ENCODE measurements at regions not wholly inside any gene's neighbourhood (a gene's known extent, or its start where the extent isn't known, plus 50 kb on each side); places are given as distances from the start of the nearest gene placed in this dataset.

GRCh38 chr3:5698851-5699250 lies 511.3 kb downstream of the EDEM1 start:
- no peak for ATAC-seq

DNA sequence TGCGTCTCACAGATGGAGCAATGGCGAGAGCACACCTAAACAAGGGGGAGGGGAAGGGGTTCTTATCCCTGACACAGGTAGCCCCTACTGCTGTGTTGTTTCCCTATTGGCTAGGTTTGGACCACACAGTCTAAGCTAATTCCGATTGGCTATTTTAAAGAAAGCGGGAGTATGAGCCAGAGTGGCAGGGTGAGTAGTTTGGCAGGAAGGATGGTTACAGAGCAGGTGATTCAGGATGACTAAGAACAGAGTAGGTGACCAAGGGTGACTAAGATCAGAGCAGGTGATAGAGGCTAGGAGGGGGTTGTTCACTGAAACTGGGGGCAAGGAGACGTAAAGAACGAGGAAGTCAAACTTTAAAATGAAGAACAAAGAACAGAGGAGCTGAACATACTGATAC lies 511.8 kb downstream of the EDEM1 start:
- no peak for ATAC-seq
- TF ChIP-seq, protein P1, sequence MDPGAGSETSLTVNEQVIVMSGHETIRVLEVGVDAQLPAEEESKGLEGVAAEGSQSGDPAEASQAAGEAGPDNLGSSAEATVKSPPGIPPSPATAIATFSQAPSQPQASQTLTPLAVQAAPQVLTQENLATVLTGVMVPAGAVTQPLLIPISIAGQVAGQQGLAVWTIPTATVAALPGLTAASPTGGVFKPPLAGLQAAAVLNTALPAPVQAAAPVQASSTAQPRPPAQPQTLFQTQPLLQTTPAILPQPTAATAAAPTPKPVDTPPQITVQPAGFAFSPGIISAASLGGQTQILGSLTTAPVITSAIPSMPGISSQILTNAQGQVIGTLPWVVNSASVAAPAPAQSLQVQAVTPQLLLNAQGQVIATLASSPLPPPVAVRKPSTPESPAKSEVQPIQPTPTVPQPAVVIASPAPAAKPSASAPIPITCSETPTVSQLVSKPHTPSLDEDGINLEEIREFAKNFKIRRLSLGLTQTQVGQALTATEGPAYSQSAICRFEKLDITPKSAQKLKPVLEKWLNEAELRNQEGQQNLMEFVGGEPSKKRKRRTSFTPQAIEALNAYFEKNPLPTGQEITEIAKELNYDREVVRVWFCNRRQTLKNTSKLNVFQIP (CRISPR knock-in tag; IDR thresholded peaks at IDR 0.05; ENCODE audit: borderline replicate concordance, low read depth), result no peak
- no peak for TF ChIP-seq RARB (CRISPR knock-in tag; IDR thresholded peaks at IDR 0.05)
- no peak for TF ChIP-seq ZNF70 (CRISPR knock-in tag; IDR thresholded peaks at IDR 0.05)
- no peak for TF ChIP-seq ZFP30 (CRISPR knock-in tag; IDR thresholded peaks at IDR 0.05)
- no peak for TF ChIP-seq ARNTL (CRISPR knock-in tag; IDR thresholded peaks at IDR 0.05; ENCODE audit: borderline replicate concordance, low read depth)
- no peak for TF ChIP-seq TSHZ2 (CRISPR knock-in tag; IDR thresholded peaks at IDR 0.05)
- TF ChIP-seq, protein P2, sequence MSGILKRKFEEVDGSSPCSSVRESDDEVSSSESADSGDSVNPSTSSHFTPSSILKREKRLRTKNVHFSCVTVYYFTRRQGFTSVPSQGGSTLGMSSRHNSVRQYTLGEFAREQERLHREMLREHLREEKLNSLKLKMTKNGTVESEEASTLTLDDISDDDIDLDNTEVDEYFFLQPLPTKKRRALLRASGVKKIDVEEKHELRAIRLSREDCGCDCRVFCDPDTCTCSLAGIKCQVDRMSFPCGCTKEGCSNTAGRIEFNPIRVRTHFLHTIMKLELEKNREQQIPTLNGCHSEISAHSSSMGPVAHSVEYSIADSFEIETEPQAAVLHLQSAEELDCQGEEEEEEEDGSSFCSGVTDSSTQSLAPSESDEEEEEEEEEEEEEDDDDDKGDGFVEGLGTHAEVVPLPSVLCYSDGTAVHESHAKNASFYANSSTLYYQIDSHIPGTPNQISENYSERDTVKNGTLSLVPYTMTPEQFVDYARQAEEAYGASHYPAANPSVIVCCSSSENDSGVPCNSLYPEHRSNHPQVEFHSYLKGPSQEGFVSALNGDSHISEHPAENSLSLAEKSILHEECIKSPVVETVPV (CRISPR knock-in tag; IDR thresholded peaks at IDR 0.05), result no peak
- no peak for TF ChIP-seq SNAI2 (CRISPR knock-in tag; IDR thresholded peaks at IDR 0.05)
- TF ChIP-seq TCF4 (CRISPR knock-in tag; IDR thresholded peaks at IDR 0.05; ENCODE audit: borderline replicate concordance), result no peak
- no peak for TF ChIP-seq OSR1 (CRISPR knock-in tag; IDR thresholded peaks at IDR 0.05)
- no peak for TF ChIP-seq ESRRG (CRISPR knock-in tag; IDR thresholded peaks at IDR 0.05)
- TF ChIP-seq TOX (CRISPR knock-in tag; IDR thresholded peaks at IDR 0.05; ENCODE audit: borderline replicate concordance), result no peak

More at GRCh38 chr3:5698851-5699250, 511.3 kb downstream of the EDEM1 start:
- TF ChIP-seq, protein P3, sequence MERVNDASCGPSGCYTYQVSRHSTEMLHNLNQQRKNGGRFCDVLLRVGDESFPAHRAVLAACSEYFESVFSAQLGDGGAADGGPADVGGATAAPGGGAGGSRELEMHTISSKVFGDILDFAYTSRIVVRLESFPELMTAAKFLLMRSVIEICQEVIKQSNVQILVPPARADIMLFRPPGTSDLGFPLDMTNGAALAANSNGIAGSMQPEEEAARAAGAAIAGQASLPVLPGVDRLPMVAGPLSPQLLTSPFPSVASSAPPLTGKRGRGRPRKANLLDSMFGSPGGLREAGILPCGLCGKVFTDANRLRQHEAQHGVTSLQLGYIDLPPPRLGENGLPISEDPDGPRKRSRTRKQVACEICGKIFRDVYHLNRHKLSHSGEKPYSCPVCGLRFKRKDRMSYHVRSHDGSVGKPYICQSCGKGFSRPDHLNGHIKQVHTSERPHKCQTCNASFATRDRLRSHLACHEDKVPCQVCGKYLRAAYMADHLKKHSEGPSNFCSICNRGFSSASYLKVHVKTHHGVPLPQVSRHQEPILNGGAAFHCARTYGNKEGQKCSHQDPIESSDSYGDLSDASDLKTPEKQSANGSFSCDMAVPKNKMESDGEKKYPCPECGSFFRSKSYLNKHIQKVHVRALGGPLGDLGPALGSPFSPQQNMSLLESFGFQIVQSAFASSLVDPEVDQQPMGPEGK (CRISPR knock-in tag; IDR thresholded peaks at IDR 0.05; ENCODE audit: borderline replicate concordance), result no peak
- TF ChIP-seq, protein P4, sequence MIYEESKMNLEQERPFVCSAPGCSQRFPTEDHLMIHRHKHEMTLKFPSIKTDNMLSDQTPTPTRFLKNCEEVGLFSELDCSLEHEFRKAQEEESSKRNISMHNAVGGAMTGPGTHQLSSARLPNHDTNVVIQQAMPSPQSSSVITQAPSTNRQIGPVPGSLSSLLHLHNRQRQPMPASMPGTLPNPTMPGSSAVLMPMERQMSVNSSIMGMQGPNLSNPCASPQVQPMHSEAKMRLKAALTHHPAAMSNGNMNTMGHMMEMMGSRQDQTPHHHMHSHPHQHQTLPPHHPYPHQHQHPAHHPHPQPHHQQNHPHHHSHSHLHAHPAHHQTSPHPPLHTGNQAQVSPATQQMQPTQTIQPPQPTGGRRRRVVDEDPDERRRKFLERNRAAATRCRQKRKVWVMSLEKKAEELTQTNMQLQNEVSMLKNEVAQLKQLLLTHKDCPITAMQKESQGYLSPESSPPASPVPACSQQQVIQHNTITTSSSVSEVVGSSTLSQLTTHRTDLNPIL (CRISPR knock-in tag; IDR thresholded peaks at IDR 0.05; ENCODE audit: low read depth), result no peak
- TF ChIP-seq PPARA (CRISPR knock-in tag; IDR thresholded peaks at IDR 0.05; ENCODE audit: borderline replicate concordance), result no peak
- no peak for TF ChIP-seq ISL1 (CRISPR knock-in tag; IDR thresholded peaks at IDR 0.05)
- TF ChIP-seq OSR1 (CRISPR knock-in tag; IDR thresholded peaks at IDR 0.05), result no peak
- TF ChIP-seq TOX (CRISPR knock-in tag; IDR thresholded peaks at IDR 0.05; ENCODE audit: borderline replicate concordance), result no peak
- TF ChIP-seq SNAI2 (CRISPR knock-in tag; IDR thresholded peaks at IDR 0.05), result no peak
- TF ChIP-seq BACH2 (CRISPR knock-in tag; IDR thresholded peaks at IDR 0.05; ENCODE audit: borderline replicate concordance), result no peak
- TF ChIP-seq, protein P2 (CRISPR knock-in tag; IDR thresholded peaks at IDR 0.05), result no peak
- TF ChIP-seq, protein P1 (CRISPR knock-in tag; IDR thresholded peaks at IDR 0.05; ENCODE audit: borderline replicate concordance, low read depth), result no peak
